ENCODE measurements at regions not wholly inside any gene's neighbourhood (a gene's known extent, or its start where the extent isn't known, plus 50 kb on each side); places are given as distances from the start of the nearest gene placed in this dataset.
"Not testable (repeated sequence)": the region's sequence is repeated elsewhere in the genome, so short reads cannot be mapped to it uniquely, and the experiment has no call there.

DNA sequence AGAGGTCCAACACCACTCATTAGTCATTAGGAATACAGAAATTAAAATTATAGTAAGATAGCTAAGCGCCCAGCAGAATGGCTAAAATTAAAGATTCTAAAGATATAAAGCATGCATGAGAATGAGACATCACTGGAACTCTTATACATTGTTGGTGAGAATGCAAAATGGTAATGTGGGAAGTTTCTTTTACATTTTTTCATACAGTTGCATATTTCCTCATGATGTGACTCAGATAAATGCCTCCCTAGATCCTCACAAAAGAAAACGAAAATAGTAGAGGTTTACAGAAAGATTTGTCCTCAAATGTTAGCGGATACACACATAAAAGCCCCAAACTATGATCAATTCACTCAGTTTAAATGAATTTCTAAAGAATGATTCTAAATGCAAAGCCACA lies 633.7 kb upstream of the GJE1 start:
- no peak for DNase-seq

DNA sequence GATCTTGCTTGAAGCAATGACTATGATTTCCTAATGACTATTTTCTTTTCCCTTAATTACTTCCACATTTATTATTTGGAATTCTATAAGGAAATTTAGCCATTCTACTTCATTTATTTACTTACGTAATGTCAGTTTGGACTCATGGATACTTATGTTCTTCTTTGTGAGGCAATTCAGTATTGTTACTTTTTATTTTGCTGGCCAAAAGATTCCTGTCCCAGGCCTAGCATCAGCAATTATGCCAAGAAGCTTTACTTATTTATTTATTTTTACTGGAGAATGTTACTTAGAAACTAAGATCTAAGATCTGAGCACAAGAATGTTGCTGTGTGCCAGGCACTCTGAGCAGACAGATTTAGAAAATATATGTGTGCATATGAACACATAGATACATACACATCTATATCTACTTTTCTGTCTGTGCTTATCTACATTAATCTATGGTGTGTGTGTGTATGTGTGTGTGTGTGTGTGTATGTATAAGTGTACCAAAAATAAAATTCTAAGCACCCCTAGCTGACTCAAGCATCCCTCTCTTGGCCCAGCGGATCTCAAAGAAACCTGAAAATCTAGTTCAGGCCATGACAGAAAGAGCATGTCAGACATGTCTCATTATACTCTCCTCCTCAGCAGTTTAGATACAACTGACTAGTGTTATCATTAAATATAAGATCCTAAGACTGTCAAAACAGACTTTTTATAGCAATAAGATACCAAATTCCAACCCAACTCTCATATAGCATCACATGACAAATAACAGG lies 640.0 kb upstream of the GJE1 start:
- no peak for DNase-seq

DNA sequence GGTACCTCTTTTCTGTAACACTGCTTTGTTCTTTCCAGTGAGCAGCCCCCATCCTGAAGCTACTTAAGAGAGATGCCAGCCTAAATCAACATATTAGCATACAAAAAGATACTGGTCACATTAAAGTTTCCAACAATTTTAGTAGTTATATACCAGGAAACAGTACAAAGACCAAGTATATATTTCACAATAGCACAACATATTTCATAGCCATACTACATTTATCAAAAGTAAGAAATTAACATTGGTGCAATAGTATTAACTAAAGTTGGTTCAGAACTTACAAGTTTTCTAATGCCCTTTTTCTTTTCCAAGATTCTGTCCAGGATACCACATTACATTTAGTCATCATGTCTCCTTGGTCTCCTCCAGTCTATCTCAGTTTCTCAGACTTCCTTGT lies 641.0 kb upstream of the GJE1 start:
- no peak for DNase-seq

DNA sequence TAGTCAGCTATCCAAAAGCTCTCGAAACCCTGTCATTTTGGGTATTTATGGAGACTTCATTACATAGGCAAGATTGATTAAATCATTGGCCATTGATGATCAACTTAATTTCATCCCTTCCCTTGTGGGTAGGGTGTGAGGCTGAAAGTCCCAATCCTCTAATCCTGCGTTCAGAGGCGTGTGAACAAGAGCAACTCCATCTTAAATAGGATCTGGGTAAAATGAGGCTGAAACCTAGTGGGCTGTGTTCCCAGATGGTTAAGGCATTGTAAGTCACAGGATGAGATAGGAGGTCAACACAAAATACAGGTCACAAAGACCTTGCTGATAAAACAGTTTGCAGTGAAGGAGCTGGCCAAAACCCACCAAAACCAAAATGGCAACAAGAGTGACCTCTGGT lies 641.7 kb upstream of the GJE1 start:
- DNase-seq: no peak

DNA sequence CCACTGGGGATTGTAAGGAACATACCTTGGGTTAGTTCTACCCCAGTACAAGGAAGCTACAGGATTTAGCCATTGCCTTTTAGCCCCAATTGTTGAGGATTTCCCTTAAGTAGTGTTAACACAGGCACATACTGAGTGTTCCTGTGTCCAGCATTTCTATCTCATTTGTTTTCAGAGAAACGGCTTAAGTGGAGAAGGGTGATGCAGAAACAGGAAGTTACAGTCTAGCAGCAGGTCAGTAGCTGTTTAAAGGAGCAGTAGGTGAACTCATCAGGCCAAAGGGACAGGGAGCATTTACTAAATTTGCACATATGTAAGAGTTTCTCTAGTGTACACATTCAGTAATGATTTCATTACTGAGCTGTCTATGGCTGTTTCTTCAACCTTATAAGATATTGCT lies 644.2 kb upstream of the GJE1 start:
- DNase-seq: no peak

DNA sequence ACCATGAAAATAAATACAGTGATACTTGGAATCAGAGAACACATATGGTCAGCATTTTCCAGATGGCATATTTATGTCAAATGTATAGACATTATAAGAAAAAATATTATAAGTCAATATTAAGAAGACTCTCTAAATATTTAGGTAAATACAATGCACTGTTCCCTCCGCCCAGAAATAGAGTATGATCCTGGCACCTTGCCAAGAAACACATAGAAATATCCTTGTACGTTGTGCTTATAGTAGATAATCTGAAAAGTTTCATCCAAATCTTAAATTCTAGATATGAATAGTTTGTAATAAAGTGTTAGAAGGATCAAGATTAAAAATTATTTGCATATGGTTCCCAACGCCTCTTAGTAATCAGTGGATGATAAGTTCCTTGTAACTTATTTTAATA lies 645.8 kb upstream of the GJE1 start:
- no peak for DNase-seq

DNA sequence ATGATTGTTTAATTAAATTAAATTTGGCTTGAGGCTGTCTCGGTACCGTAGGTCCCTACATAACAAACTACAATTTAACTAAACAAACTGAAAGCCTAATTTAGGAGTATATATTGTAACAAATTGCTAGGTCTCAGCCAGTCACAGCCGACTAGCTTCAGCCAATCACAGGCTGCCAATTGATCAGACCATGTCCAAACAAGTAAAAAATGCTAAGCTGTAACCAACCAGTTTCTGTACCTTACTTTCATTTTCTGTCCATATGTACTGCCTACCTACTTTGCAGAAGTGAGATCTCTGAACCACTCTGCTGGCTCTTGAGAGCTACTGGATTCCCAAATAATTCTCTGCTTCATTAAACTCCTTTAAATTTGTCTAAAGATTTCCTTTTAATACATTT lies 648.0 kb upstream of the GJE1 start:
- DNase-seq: no peak

DNA sequence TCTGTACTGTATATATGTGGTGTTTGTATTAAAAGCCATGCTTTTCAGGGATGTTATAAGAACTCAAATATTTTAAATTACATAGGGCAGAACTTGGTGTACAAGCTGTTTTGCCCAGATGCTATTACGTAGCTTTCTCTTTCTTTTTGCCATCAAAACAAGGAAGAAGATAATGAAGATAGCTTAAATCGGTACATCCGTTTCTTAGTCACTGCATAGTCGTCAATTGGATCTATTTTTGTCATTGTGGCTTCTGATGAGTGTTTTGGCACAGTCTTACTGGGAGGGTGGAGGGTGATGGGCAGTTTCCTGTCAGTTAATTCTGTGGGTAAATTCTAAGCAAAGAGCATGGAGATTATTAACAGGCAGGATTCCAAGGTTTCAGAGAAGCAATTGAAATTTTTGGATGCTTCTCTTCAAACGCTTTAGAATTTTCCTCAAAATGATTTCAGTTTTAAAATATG lies 649.1 kb upstream of the GJE1 start:
- DNase-seq: no peak

DNA sequence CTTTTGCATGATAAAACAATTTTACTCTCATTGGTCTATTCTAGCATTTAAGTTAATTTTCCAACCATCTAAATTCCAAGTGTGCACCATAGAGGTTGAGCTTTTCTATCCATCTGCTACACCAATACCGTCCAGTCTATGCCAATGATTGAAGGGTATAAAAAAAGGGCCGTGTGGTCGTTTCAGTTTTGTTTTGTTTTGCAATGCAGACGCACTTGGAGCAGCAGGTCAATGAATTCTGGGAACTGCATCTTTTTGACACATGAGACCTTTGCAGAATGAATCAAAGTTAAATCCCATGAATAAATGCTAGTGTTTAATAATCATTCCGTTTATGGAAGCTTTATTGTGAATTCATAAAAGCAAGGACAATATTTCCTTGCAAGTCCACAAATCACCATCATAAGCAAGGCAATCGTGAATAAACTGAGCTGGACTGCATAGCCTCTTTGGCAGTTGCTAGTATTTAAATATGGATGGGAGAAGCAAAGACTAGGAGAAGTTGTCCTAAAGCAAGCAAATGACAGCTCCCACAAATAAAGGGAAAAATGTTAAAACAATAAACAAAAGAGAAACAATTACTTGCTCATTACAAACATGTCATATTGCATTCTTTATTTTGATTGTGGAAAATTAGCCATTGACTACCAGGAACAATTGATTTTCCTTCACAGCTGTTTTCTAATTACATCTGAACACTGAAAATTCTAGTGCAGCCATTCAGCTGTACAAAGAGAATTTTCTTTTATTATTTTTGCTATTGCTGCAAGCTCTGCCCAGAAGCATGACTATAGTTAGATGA lies 649.7 kb upstream of the GJE1 start:
- no peak for DNase-seq

DNA sequence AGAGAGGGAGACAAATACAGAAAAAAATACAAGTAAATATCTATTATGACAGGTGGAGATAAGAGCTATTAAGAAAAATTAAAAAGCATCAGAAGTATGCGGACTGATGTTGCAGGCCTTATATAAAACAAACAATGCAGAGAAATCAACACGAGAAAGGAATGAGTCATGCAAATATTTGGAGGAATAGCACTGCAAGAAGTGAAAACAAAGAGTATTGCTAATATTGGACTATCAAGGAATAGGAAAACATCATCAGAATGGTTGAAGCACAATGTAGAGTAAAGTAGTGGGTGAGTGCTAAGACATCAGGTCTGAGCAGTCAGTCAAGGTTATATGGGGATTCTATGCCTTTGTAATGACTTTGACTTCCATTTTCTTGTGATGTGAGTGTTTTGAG lies 657.5 kb upstream of the GJE1 start:
- DNase-seq: no peak

DNA sequence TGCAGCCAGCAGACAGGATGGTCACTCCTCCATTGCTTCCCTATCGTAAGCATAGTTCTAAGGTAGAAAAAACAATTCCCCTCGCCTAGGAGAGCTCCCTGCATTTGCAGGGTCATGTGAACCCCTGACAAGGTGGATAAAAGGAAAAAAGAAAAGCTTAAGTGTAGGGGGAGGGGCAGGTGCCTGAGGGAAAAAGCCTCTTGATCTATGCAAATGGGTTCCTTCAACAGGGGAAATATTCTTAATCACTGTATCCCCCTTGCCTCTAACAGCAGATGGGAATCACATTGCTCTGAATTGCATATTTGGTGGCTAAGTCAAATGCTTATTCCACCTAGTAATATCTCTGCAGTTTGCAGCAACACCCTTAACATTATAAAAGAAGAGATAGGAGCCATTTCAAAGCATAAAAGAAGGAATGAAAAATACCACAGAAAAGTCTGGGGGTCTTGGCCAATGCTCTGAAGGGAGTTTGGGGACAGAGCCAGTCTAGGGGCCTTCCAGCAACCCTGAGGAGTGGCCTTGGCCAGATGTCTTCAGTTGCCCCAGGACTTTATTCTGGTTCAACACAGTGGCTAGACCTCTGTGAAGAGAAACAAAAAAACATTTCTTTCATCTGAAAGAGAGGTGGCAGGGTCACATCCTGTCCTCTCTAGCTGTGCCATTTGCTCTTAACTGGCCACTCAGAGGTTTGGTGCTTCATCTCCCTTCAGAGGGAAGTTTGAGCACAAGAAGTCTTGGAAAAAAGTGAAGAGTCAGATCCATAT lies 660.4 kb upstream of the GJE1 start:
- DNase-seq: no peak

DNA sequence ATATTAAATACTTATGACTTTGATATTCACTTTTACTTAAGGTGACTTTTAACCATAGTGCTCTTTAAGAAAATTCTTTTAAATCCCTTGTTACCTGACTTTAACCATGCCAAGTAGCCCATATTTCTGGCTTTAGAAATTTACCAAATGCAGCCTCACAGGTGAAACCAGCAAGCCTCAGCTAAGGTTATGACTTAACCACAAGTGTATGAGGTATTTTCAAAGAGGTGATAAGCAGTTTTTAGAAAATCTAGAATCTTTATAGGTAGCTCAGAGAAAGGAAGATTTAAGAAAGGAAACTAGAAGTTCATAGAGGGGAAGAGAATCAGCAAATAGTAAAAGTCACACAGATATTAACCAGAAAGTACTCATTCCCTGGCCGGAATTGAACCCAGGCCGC lies 661.9 kb upstream of the GJE1 start:
- no peak for DNase-seq

DNA sequence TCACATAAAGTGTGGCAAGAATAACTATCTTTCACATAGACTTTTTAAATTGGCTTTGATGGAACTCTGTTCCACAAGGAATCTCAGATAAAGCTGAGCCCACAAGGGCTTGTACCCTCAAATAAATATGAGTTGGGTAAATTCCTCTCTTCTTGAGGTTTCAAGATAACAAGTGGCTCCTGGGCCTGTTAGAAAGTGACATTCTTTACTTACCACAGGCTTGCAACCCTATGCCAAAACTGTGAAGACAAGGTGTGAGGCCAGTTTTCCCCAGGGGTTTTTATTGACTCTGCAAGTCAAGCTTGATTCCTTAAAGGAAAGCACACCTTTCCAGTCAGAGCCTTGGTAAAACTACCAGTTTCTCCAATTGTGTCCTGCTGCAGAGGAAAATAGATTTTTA lies 664.8 kb upstream of the GJE1 start:
- no peak for DNase-seq

DNA sequence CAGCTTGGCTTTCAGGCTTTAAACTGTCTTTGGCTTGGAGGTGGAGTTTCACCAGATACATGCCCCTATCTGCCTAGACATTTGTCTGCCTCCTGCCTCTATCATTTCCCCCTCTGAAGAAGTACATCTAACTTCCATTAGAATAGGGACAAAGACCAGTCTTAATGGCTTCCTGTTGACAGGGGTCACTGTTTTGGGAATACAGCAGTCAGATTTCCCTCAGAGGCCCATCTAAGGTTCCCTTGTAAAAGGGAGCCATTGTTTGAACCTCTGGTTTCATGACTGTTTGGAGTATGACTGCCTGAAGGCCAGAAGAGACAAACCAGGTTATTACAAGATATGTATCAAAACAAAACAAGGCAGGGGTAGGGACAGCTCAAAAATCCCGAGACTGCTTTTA lies 665.7 kb upstream of the GJE1 start:
- no peak for DNase-seq

DNA sequence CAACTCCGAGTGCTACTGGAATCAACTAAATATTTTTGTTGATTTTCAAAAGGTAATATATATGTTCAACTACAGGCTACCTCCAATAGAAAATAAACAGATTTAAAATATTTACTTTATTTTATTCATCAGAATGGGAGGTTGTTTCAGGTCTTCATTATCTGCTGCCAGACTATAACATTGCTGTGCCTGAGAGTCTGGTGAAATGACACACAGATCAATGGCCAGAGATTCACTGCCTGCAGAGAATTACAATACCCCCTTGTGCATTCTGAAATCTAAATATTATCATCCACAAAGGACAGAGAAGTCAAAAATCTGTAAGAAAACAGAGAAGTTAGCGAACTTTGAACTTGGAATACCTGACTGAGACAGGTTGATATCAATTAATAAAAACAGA lies 667.8 kb upstream of the GJE1 start:
- DNase-seq: no peak

DNA sequence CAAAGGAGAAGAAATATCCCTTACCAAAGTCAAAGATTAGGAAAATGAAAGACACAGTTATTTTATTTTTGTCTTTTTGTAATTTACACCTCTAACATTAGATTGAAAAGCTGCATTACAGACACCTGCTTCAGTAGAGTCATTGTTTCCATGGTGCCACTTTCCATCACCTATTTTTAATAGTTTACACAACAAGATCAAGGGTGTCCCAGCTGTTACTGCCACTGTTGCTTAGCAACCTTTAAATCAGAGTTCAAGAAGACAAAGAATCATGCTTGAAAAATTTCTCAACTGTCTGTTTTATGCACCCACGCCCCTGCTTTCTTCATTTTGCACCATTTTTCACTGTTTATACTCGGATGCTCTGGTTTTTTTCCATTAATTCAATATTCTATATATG lies 668.2 kb upstream of the GJE1 start:
- DNase-seq: no peak

DNA sequence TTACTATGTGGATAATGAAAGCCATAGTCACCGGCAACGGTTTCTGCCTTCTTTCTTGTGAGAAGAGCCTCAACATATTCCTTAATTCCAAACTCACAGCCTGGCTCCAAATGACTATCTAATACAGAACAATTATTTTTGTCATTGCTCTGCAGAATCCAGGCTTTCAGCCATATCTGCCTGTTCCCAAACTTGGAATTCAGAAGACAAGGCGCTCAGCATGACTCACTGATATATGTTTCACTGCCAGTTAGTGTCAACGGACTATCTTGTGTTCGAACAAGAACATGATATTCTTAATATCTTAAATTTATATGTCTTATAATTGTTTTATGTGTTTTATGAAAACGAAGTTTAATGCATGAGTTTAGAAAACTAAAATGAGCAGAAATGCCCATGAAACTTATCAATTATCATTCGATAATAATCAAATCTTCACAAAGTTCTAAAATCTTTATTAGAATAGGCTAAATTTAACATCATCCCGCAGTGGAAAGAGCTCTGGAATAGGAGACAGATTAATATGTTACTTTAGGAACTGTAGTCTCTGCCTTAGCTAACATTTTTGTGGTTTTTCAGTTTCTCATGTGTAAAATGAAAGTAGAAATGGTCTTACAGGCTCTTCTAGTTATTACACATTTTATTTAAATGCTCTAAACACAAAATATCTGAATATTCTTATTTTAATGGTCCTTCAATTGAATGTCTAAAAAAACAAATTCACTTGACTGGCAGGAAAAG lies 669.3 kb upstream of the GJE1 start:
- no peak for DNase-seq

DNA sequence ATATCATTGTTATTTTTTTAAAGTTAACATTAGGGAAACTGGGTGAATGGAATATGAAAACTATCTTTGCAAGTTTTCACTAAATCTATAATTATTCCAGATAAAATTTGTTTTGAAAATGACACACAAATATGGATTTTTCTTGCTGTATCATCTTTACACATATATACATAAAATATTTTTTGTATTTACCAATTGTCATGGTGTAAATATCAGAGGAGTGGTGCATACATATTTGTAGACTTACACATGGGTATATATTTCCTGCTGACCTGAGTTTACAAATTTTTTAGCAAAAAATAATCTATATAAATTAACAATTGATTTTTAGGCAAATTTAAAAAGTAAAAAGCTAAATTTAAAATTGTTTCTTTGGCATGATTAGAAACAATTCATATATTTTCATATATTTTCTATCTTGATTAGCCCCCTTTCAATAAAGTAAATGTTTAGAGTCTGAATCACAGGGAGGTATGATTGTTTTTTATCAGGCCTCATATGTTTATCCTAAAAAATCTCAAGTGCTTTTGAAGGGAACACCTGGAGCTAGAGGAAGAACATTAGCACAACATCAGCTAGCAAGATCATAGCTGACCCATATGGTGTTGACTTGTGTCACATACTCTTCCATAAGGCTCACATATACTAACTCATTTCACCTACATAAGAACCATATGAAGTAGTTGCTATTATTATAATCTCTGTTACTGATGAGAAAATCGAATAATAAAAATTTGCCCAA lies 671.8 kb upstream of the GJE1 start:
- no peak for DNase-seq

DNA sequence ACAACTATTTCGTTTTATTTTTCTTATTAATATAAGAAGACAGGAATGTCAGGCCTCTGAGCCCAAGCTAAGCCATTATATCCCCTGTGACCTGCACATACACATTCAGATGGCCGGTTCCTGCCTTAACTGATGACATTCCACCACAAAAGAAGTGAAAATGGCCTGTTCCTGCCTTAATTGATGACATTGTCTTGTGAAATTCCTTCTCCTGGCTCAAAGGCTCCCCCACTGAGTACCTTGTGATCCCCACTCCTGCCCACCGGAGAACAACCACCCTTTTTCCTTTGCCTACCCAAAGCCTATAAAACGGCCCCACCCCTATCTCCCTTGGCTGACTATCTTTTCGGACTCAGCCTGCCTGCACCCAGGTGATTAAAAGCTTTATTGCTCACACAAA lies 672.5 kb upstream of the GJE1 start:
- not testable (repeated sequence) for DNase-seq

DNA sequence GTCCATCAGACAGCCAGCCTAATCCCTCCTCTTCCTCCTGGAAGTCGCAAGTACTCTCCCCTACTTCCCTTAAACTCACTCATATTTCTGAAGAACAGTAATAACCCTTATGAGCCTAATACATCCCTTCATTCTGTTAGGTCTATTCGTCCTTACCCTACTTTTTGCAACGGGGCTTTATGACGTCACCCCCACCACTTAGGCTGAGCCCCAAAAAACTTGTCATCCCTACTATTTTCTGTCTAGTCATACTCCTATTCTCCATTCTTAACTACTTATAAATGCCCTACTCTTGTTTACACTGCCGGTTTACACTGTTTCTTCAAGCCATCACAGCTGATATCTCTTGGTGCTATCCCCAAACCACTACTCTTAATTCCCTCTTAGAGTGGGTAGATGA lies 674.7 kb upstream of the GJE1 start:
- not testable (repeated sequence) for DNase-seq

DNA sequence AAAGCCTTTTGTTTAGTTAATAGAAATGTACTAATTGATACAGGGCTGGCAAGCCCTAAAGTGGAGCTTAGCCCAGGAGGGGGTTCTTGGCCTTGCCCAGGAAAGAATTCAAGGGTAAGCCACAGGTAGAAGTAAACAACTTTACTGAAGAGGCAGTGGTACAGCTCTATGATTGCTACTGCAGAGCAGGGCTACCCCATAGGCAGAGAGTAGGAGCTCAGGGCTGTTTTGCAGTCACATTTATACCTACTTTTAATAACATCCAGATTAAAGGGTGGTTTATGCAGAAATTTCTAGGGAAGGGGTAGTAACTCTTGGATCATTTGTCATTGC lies 680.4 kb upstream of the GJE1 start:
- no peak for DNase-seq
